ENCODE measurements at regions not wholly inside any gene's neighbourhood (a gene's known extent, or its start where the extent isn't known, plus 50 kb on each side); places are given as distances from the start of the nearest gene placed in this dataset.

GRCh38 chr14:29353513-29353912 is 574.1 kb downstream of the PRKD1 start:
- TF ChIP-seq PATZ1 (CRISPR knock-in tag; IDR thresholded peaks at IDR 0.05; ENCODE audit: borderline replicate concordance) (no peak), RARB (CRISPR knock-in tag; IDR thresholded peaks at IDR 0.05) (no peak), OSR1 (CRISPR knock-in tag; IDR thresholded peaks at IDR 0.05) (no peak), ZNF565 (CRISPR knock-in tag; conservative IDR thresholded peaks at IDR 0.05; ENCODE audit: low read depth) (no peak), CSRNP3 (CRISPR knock-in tag; IDR thresholded peaks at IDR 0.05) (no peak), CREB5 (CRISPR knock-in tag; IDR thresholded peaks at IDR 0.05; ENCODE audit: low read depth) (no peak)
